LNCaP clone FGC (cell line): ENCODE measurements at regions not wholly inside any gene's neighbourhood (a gene's known extent, or its start where the extent isn't known, plus 50 kb on each side); places are given as distances from the start of the nearest gene placed in this dataset.
A peak's percentile ranks its signal among the peaks of the same experiment; 100 is the strongest.

Experiments
- DNase-seq: peaks from one replicate; pipeline ENCODE4 v3.0.0-alpha.2; 2011; ENCODE audit warnings: low read depth
- H3K4me3 ChIP-seq: 2 replicates; pipeline ENCODE4 v1.5.1; 2011; ENCODE audit warnings: mild to moderate bottlenecking, low read depth, low read length, control low read depth
- TF ChIP-seq, protein P1 (sequence below): IDR thresholded peaks from 2 replicates; pipeline ENCODE4 v1.5.1; 2012; ENCODE audit warnings: mild to moderate bottlenecking; ENCODE audit not compliant: control insufficient read depth, insufficient read depth; ENCODE audit errors: extremely low read depth

GRCh38 chr15:31848621-31849020, 181.7 kb upstream of the CHRNA7 start:
- no peak for DNase-seq
- H3K4me3 ChIP-seq = no peak overlapping the region
- TF ChIP-seq, protein P1, sequence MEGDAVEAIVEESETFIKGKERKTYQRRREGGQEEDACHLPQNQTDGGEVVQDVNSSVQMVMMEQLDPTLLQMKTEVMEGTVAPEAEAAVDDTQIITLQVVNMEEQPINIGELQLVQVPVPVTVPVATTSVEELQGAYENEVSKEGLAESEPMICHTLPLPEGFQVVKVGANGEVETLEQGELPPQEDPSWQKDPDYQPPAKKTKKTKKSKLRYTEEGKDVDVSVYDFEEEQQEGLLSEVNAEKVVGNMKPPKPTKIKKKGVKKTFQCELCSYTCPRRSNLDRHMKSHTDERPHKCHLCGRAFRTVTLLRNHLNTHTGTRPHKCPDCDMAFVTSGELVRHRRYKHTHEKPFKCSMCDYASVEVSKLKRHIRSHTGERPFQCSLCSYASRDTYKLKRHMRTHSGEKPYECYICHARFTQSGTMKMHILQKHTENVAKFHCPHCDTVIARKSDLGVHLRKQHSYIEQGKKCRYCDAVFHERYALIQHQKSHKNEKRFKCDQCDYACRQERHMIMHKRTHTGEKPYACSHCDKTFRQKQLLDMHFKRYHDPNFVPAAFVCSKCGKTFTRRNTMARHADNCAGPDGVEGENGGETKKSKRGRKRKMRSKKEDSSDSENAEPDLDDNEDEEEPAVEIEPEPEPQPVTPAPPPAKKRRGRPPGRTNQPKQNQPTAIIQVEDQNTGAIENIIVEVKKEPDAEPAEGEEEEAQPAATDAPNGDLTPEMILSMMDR = no peak

GRCh38 chr15:31852933-31853799, 177.1 kb upstream of the CHRNA7 start:
- H3K4me3 ChIP-seq = no peak overlapping the region
- no peak for DNase-seq
- TF ChIP-seq, protein P1 = no peak

DNA sequence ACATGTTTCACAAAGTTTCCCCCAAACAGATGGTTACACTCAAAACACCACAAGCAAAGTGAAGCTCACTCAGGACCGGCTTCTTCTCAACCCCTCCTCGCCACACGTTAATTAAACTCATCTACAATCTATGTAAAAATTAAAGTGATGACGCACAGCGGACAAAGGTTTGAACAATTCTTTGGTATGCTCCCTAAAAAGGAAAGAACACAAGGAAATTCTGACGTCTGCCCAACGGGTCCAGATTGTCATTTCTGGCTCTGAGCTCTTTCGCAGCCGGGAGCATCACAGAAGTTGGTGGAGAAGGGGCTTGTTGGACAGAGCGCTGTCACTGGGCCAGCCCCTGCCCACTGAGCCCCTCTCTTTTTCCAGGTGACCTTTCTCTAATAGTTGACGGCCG, 173.7 kb upstream of the CHRNA7 start:
- TF ChIP-seq, protein P1 = no peak

GRCh38 chr15:31857194-31857593, 173.1 kb upstream of the CHRNA7 start:
- H3K4me3 ChIP-seq = no peak overlapping the region
- TF ChIP-seq, protein P1 = peak; percentile 19; the same call in 1 of the 2 replicates
- DNase-seq = no peak

More for the DNA sequence above, 173.7 kb upstream of the CHRNA7 start:
- no peak for DNase-seq
- no peak overlapping the region for H3K4me3 ChIP-seq

DNA sequence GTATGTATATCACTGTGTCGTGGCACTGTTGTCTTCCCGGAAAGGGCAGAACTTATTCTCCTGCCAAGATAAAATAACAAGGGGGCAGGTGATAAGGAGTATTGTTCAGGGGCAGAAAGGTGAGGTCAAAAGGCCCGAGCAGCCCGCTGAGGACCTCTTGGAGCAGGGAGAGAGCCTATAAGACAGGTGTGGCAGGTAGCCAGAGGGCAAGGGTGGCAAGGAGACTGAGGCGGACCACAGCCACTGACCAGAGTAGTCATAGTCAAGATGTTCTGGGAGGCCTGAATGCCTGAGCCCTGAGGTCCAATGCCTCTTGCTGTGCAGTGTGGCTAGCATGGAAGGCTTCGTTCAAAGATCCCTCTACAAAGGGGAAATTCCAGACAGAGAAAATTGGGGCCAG, 172.3 kb upstream of the CHRNA7 start:
- H3K4me3 ChIP-seq = no peak overlapping the region
- TF ChIP-seq, protein P1 = no peak
- DNase-seq = no peak

- TF ChIP-seq, protein P1 = no peak
- H3K4me3 ChIP-seq = no peak overlapping the region
- DNase-seq = no peak
Measured at GRCh38 chr15:31866248-31866647, 164.1 kb upstream of the CHRNA7 start.
